HEK293 (cell line): ENCODE measurements at regions not wholly inside any gene's neighbourhood (a gene's known extent, or its start where the extent isn't known, plus 50 kb on each side); places are given as distances from the start of the nearest gene placed in this dataset.

Source experiments
- CTCF ChIA-PET: fragments of 350-600 bp; formaldehyde crosslinking; extraction: SDS; loops from one replicate; lab custom pipeline; 2021; ENCODE audit warnings: antibody characterized with exemption; lab: Yijun Ruan, JAX
- POLR2A ChIA-PET: fragments of 300-600 bp; formaldehyde crosslinking; extraction: SDS; loops from one replicate; lab custom pipeline; 2020; ENCODE audit warnings: antibody characterized with exemption, inconsistent platforms; lab: Yijun Ruan, JAX
- H3K27ac ChIP-seq: fragments of 200-500 bp; sonication (Bioruptor generic); 2 replicates; pipeline ENCODE4 v1.5.1; 2014; ENCODE audit warnings: low read depth, low read length, control low read depth, inconsistent platforms; ENCODE audit errors: extremely low read depth
- H3K36me3 ChIP-seq, 2 experiments: fragments of 200-500 bp in 1 of 2; sonication (Bioruptor generic) in 1 of 2; 1 replicate in 1 of 2; 2 replicates in 1 of 2; pipeline ENCODE4 v1.5.1; 2014 to 2017; ENCODE audit warnings: inconsistent platforms in 2 of 2, low read length in 2 of 2; ENCODE audit not compliant: control insufficient read depth in 2 of 2, insufficient read depth in 1 of 2
- H3K4me1 ChIP-seq: fragments of 200-500 bp; sonication (Bioruptor generic); 2 replicates; pipeline ENCODE4 v1.5.1; 2014; ENCODE audit warnings: mild to moderate bottlenecking, low read length, inconsistent platforms; ENCODE audit not compliant: control insufficient read depth, insufficient read depth
- H3K4me3 ChIP-seq: 2 replicates; pipeline ENCODE4 v1.5.1; 2011; ENCODE audit warnings: low read depth, mild to moderate bottlenecking, control low read depth, low read length, moderate library complexity
- H3K9me3 ChIP-seq: fragments of 200-500 bp; sonication (Bioruptor generic); 2 replicates; pipeline ENCODE4 v1.5.1; 2014; ENCODE audit warnings: low read depth, low read length, inconsistent platforms; ENCODE audit not compliant: control insufficient read depth, insufficient read depth
- AEBP2 ChIP-seq: fragments of 450-650 bp; formaldehyde crosslinking; IDR thresholded peaks from 2 replicates; pipeline ENCODE4 v1.5.1; 2016; ENCODE audit warnings: missing biosample characterization, missing genetic modification characterization, borderline replicate concordance
- BCL11A ChIP-seq: fragments of 450-650 bp; formaldehyde crosslinking; IDR thresholded peaks from 2 replicates; pipeline ENCODE4 v1.5.1; 2016; ENCODE audit warnings: low read depth, missing biosample characterization, missing genetic modification characterization
- EGR2 ChIP-seq: fragments of 450-650 bp; formaldehyde crosslinking; IDR thresholded peaks from 2 replicates; pipeline ENCODE4 v1.5.1; 2016; ENCODE audit warnings: low read depth, missing biosample characterization, missing genetic modification characterization
- GLI4 ChIP-seq: fragments of 450-650 bp; formaldehyde crosslinking; IDR thresholded peaks from 2 replicates; pipeline ENCODE4 v1.5.1; 2016; ENCODE audit warnings: missing biosample characterization, missing genetic modification characterization
- PBX3 ChIP-seq: sonication (generic); formaldehyde crosslinking; IDR thresholded peaks from 2 replicates; pipeline ENCODE4 v1.8.1; 2022; ENCODE audit warnings: mild to moderate bottlenecking, moderate library complexity, missing genetic modification reagents
- SCRT2 ChIP-seq: fragments of 450-650 bp; formaldehyde crosslinking; IDR thresholded peaks from 2 replicates; pipeline ENCODE4 v1.5.1; 2016; ENCODE audit warnings: missing biosample characterization, missing genetic modification characterization
- SETDB1 ChIP-seq: IDR thresholded peaks from one replicate; pipeline ENCODE4 v1.6.1; 2017; ENCODE audit warnings: mild to moderate bottlenecking, low read length, moderate library complexity, mixed read lengths; ENCODE audit not compliant: insufficient read length
- WT1 ChIP-seq: fragments of 450-650 bp; formaldehyde crosslinking; IDR thresholded peaks from 2 replicates; pipeline ENCODE4 v1.5.1; 2016; ENCODE audit warnings: missing biosample characterization, missing genetic modification characterization
- ZNF121 ChIP-seq: fragments of 450-650 bp; formaldehyde crosslinking; IDR thresholded peaks from 2 replicates; pipeline ENCODE4 v1.5.1; 2016; ENCODE audit warnings: missing biosample characterization, missing genetic modification characterization
- ZNF132 ChIP-seq: fragments of 450-650 bp; formaldehyde crosslinking; IDR thresholded peaks from 2 replicates; pipeline ENCODE4 v1.5.1; 2017; ENCODE audit warnings: missing biosample characterization, missing genetic modification characterization, borderline replicate concordance
- ZNF140 ChIP-seq: fragments of 450-650 bp; formaldehyde crosslinking; IDR thresholded peaks from 2 replicates; pipeline ENCODE4 v1.5.1; 2016; ENCODE audit warnings: missing biosample characterization, missing genetic modification characterization
- ZNF146 ChIP-seq: fragments of 450-650 bp; formaldehyde crosslinking; IDR thresholded peaks from 2 replicates; pipeline ENCODE4 v1.5.1; 2016; ENCODE audit warnings: missing biosample characterization, missing genetic modification characterization
- ZNF211 ChIP-seq: fragments of 450-650 bp; formaldehyde crosslinking; IDR thresholded peaks from 2 replicates; pipeline ENCODE4 v1.5.1; 2016; ENCODE audit warnings: low read depth, missing biosample characterization, missing genetic modification characterization
- ZNF221 ChIP-seq: fragments of 450-650 bp; formaldehyde crosslinking; IDR thresholded peaks from 2 replicates; pipeline ENCODE4 v1.5.1; 2017; ENCODE audit warnings: missing biosample characterization, missing genetic modification characterization, borderline replicate concordance
- ZNF239 ChIP-seq: fragments of 450-650 bp; formaldehyde crosslinking; IDR thresholded peaks from 2 replicates; pipeline ENCODE4 v1.5.1; 2016; ENCODE audit warnings: missing biosample characterization, missing genetic modification characterization
- ZNF24 ChIP-seq: fragments of 450-650 bp; formaldehyde crosslinking; IDR thresholded peaks from 2 replicates; pipeline ENCODE4 v1.5.1; 2016; ENCODE audit warnings: missing biosample characterization, missing genetic modification characterization
- ZNF266 ChIP-seq: fragments of 450-650 bp; formaldehyde crosslinking; IDR thresholded peaks from 2 replicates; pipeline ENCODE4 v1.5.1; 2016; ENCODE audit warnings: missing biosample characterization, missing genetic modification characterization, low read depth
- ZNF324 ChIP-seq: fragments of 450-650 bp; formaldehyde crosslinking; IDR thresholded peaks from 2 replicates; pipeline ENCODE4 v1.5.1; 2016; ENCODE audit warnings: missing biosample characterization, missing genetic modification characterization
- ZNF426 ChIP-seq: fragments of 450-650 bp; formaldehyde crosslinking; IDR thresholded peaks from 2 replicates; pipeline ENCODE4 v1.5.1; 2017; ENCODE audit warnings: missing biosample characterization, missing genetic modification characterization, mild to moderate bottlenecking, inconsistent platforms, moderate library complexity
- ZNF548 ChIP-seq: fragments of 450-650 bp; formaldehyde crosslinking; IDR thresholded peaks from 2 replicates; pipeline ENCODE4 v1.5.1; 2016; ENCODE audit warnings: missing biosample characterization, missing genetic modification characterization
- ZNF704 ChIP-seq: fragments of 450-650 bp; formaldehyde crosslinking; IDR thresholded peaks from 2 replicates; pipeline ENCODE4 v1.5.1; 2016; ENCODE audit warnings: missing biosample characterization, missing genetic modification characterization
- ZSCAN18 ChIP-seq: fragments of 450-650 bp; formaldehyde crosslinking; IDR thresholded peaks from 2 replicates; pipeline ENCODE4 v1.5.1; 2016; ENCODE audit warnings: missing biosample characterization, missing genetic modification characterization

- CTCF ChIA-PET: interaction anchor here (0.6 to 0.7 kb wide), 2 partner anchors 10 to 404 kb away, joined by 3 read pairs; no protein-coding TSS in a partner anchor
- Histone ChIP-seq H3K9me3 (no peaks in the 10 kb centered on the region), H3K36me3 (no peaks in the 10 kb centered on the region), H3K4me1 (no peaks in the 10 kb centered on the region), H3K4me3 (no peak overlapping the region), H3K27ac (no peak overlapping the region)
- no peak for TF ChIP-seq ZNF266 (tag by site-specific recombination)
- TF ChIP-seq SCRT2 (tag by site-specific recombination): no peak
- no peak for TF ChIP-seq ZNF548
- TF ChIP-seq ZNF324 (tag by site-specific recombination): no peak
- no peak for TF ChIP-seq ZNF704 (tag by site-specific recombination)
- no peak for TF ChIP-seq ZNF24 (tag by site-specific recombination)
- TF ChIP-seq ZNF140: no peak
- no peak for TF ChIP-seq ZNF239 (tag by site-specific recombination)
- no peak for TF ChIP-seq WT1 (tag by site-specific recombination)
- no peak for TF ChIP-seq ZNF211 (tag by site-specific recombination)
- no peak for TF ChIP-seq GLI4 (tag by site-specific recombination)
- no peak for TF ChIP-seq EGR2 (tag by site-specific recombination)
- no peak for TF ChIP-seq ZNF221 (tag by site-specific recombination)
- TF ChIP-seq ZNF132 (tag by site-specific recombination): no peak
- POLR2A ChIA-PET: no interaction called here
Measured at GRCh38 chr6:149182262-149182661, 135.2 kb upstream of the TAB2 start.

GRCh38 chr6:149184523-149184922 is 133.0 kb upstream of the TAB2 start:
- Histone ChIP-seq H3K4me3 (no peak overlapping the region), H3K36me3 (no peaks in the 10 kb centered on the region), H3K27ac (no peak overlapping the region), H3K9me3 (no peaks in the 10 kb centered on the region), H3K4me1 (no peaks in the 10 kb centered on the region)
- CTCF ChIA-PET: no interaction called here
- no peak for TF ChIP-seq ZNF121 (tag by site-specific recombination)
- TF ChIP-seq ZNF146: peak; percentile 45; the same call in 1 of the 2 replicates
- POLR2A ChIA-PET: no interaction called here

- H3K4me3 ChIP-seq: no peak overlapping the region
- CTCF ChIA-PET: no interaction called here
- no peaks in the 10 kb centered on the region for H3K36me3 ChIP-seq
- H3K4me1 ChIP-seq: no peaks in the 10 kb centered on the region
- POLR2A ChIA-PET: no interaction called here
- H3K9me3 ChIP-seq: no peaks in the 10 kb centered on the region
- H3K27ac ChIP-seq: no peak overlapping the region
- TF ChIP-seq SETDB1: peak; percentile 41
- TF ChIP-seq ZNF426: no peak
- TF ChIP-seq AEBP2 (tag by site-specific recombination): no peak
- no peak for TF ChIP-seq PBX3 (CRISPR knock-in tag)
- TF ChIP-seq ZSCAN18 (tag by site-specific recombination): no peak
- no peak for TF ChIP-seq BCL11A (tag by site-specific recombination)
Measured at GRCh38 chr6:149185799-149186357, 131.6 kb upstream of the TAB2 start.
